ENCODE measurements at regions not wholly inside any gene's neighbourhood (a gene's known extent, or its start where the extent isn't known, plus 50 kb on each side); places are given as distances from the start of the nearest gene placed in this dataset.
"Not testable (repeated sequence)": the region's sequence is repeated elsewhere in the genome, so short reads cannot be mapped to it uniquely, and the experiment has no call there.

- ATAC-seq = no peak
- no peak for DNase-seq (ENCODE audit: low spot score in 2 of 2)
- peaks cover 0 to 4% of the 10 kb centered on the region in 2 donors for H3K36me3 Mint-ChIP-seq
- peaks cover 15 to 19% of the 10 kb centered on the region in 2 donors for H3K9me3 Mint-ChIP-seq
- no peak overlapping the region for H3K27ac Mint-ChIP-seq
These were observed 85.1 kb upstream of the LUZP2 start for GRCh38 chr11:24411791-24412190.

- Mint-ChIP-seq H3K36me3 (peaks cover 0 to 7% of the 10 kb centered on the region in 2 donors), H3K9me3 (peaks cover 19 to 21% of the 10 kb centered on the region in 2 donors), H3K27ac (no peak overlapping the region)
- DNase-seq (ENCODE audit: low spot score in 2 of 2) (no peak), ATAC-seq (no peak)
These were observed 84.1 kb upstream of the LUZP2 start for GRCh38 chr11:24412722-24413121.

GRCh38 chr11:24413391-24413790, 83.5 kb upstream of the LUZP2 start:
- DNase-seq (ENCODE audit: low spot score in 2 of 2) (no peak), ATAC-seq (no peak)
- peaks cover 0 to 7% of the 10 kb centered on the region in 2 donors for H3K36me3 Mint-ChIP-seq
- H3K27ac Mint-ChIP-seq = no peak overlapping the region
- peaks cover 19 to 21% of the 10 kb centered on the region in 2 donors for H3K9me3 Mint-ChIP-seq

GRCh38 chr11:24415955-24416636, 80.8 kb upstream of the LUZP2 start:
- peaks cover 13 to 21% of the 10 kb centered on the region in 2 donors for H3K9me3 Mint-ChIP-seq
- ATAC-seq; DNase-seq (ENCODE audit: low spot score in 2 of 2); H3K27ac Mint-ChIP-seq; H3K36me3 Mint-ChIP-seq: not testable (repeated sequence)

GRCh38 chr11:24421766-24422165, 75.1 kb upstream of the LUZP2 start:
- no peak overlapping the region for H3K27ac Mint-ChIP-seq
- DNase-seq (ENCODE audit: low spot score in 2 of 2) = no peak
- no peak for ATAC-seq
- peaks cover 7 to 17% of the 10 kb centered on the region in 2 donors for H3K9me3 Mint-ChIP-seq
- H3K36me3 Mint-ChIP-seq = peaks cover 0 to 3% of the 10 kb centered on the region in 2 donors

GRCh38 chr11:24422376-24422775, 74.5 kb upstream of the LUZP2 start:
- ATAC-seq = no peak
- H3K27ac Mint-ChIP-seq = no peak overlapping the region
- H3K9me3 Mint-ChIP-seq = peaks cover 3 to 15% of the 10 kb centered on the region in 2 donors
- no peak for DNase-seq (ENCODE audit: low spot score in 2 of 2)
- no peaks in the 10 kb centered on the region for H3K36me3 Mint-ChIP-seq

- H3K27ac Mint-ChIP-seq = no peak overlapping the region
- no peaks in the 10 kb centered on the region for H3K36me3 Mint-ChIP-seq
- peaks cover 5 to 12% of the 10 kb centered on the region in 2 donors for H3K9me3 Mint-ChIP-seq
- ATAC-seq = no peak
- DNase-seq (ENCODE audit: low spot score in 2 of 2) = no peak
These were observed 59.7 kb upstream of the LUZP2 start for GRCh38 chr11:24437123-24437522.

Data from activated naive CD4-positive, alpha-beta T cell treated with anti-CD3 and anti-CD28 coated beads, Interleukin-2, amount 50 U/mL, for 72 hours (primary cell).